IPS DF 6.9 (cell line): ENCODE measurements at regions not wholly inside any gene's neighbourhood (a gene's known extent, or its start where the extent isn't known, plus 50 kb on each side); places are given as distances from the start of the nearest gene placed in this dataset.

ENCODE experiments used
- DNase-seq: peaks from one replicate; pipeline ENCODE4 v3.0.0-alpha.2; 2013; ENCODE audit warnings: low read depth, low spot score
- H3K27ac ChIP-seq: one replicate; pipeline ENCODE4 v1.5.1; 2013; ENCODE audit warnings: low read length, control low read depth
- H3K27me3 ChIP-seq: 2 replicates; pipeline ENCODE4 v1.6.1; 2013; ENCODE audit warnings: mild to moderate bottlenecking, low read length; ENCODE audit not compliant: control insufficient read depth, insufficient read depth
- H3K36me3 ChIP-seq: 2 replicates; pipeline ENCODE4 v1.6.1; 2013; ENCODE audit warnings: low read length; ENCODE audit not compliant: control insufficient read depth, insufficient read depth
- H3K4me1 ChIP-seq: 2 replicates; pipeline ENCODE4 v1.6.1; 2013; ENCODE audit warnings: low read length; ENCODE audit not compliant: control insufficient read depth, insufficient read depth
- H3K4me3 ChIP-seq: 2 replicates; pipeline ENCODE4 v1.5.1; 2013; ENCODE audit warnings: mild to moderate bottlenecking, low read length
- H3K9me3 ChIP-seq: 2 replicates; pipeline ENCODE4 v1.6.1; 2013; ENCODE audit warnings: low read length, inconsistent platforms; ENCODE audit not compliant: control insufficient read depth, insufficient read depth
- WGBS: extraction: QIAGEN DNeasy Blood & Tissue Kit; methylation state at CpG from one replicate; pipeline ENCODE4 v1.1.7; 2013; ENCODE audit warnings: mixed read lengths, missing lambda C conversion rate; ENCODE audit not compliant: insufficient read length, insufficient coverage; 5-methylcytosine and 5-hydroxymethylcytosine counted together

DNA sequence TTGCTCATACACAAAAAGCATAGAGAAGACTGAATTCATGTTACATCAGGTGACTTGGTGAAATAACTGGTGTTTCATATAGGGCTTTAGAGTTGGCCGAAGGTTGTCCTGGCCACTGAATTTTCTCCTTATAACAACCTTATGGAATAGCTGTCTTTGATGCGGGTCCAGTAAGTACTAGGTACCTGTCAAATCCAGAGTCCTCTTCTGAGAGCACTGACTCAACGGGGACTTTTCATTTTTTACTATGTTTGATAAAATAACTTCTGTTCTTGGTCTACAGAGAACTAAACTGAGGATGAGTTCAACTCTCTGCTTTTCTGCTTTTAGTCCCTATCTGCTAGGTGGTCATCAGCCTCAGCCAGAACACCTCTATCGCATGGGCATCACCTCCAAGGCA lies 76.1 kb upstream of the JAK1 start:
- Histone ChIP-seq H3K36me3 (no peaks in the 10 kb centered on the region), H3K4me3 (no peak overlapping the region), H3K9me3 (no peaks in the 10 kb centered on the region), H3K4me1 (no peaks in the 10 kb centered on the region), H3K27ac (no peak overlapping the region), H3K27me3 (no peaks in the 10 kb centered on the region)
- DNase-seq = no peak
- WGBS = no CpG with 5 or more reads among the region's 4 CpGs

DNA sequence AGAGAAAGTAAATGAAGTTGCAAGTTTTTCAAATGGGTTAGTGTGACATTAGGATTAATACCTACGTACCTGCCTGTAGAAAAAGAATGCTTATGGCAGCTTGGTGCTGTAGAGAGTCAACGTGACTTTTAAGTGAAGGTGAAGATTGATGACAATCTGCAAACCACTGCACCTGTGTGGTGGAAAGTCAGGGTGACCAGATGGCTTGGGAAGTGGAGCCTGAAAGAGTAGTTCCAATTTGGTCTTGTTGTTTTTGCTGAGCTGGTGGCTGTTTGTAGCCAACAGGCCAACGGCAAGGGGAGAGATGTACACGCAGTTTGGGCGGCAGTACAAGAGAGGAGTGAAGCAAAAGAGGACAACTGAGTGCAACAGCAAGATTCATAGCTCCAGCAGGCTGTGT lies 78.1 kb upstream of the JAK1 start:
- Histone ChIP-seq H3K27ac (no peak overlapping the region), H3K4me3 (no peak overlapping the region), H3K4me1 (no peaks in the 10 kb centered on the region), H3K27me3 (no peaks in the 10 kb centered on the region), H3K36me3 (no peaks in the 10 kb centered on the region), H3K9me3 (no peaks in the 10 kb centered on the region)
- no CpG with 5 or more reads among the region's 5 CpGs for WGBS
- DNase-seq = no peak

DNA sequence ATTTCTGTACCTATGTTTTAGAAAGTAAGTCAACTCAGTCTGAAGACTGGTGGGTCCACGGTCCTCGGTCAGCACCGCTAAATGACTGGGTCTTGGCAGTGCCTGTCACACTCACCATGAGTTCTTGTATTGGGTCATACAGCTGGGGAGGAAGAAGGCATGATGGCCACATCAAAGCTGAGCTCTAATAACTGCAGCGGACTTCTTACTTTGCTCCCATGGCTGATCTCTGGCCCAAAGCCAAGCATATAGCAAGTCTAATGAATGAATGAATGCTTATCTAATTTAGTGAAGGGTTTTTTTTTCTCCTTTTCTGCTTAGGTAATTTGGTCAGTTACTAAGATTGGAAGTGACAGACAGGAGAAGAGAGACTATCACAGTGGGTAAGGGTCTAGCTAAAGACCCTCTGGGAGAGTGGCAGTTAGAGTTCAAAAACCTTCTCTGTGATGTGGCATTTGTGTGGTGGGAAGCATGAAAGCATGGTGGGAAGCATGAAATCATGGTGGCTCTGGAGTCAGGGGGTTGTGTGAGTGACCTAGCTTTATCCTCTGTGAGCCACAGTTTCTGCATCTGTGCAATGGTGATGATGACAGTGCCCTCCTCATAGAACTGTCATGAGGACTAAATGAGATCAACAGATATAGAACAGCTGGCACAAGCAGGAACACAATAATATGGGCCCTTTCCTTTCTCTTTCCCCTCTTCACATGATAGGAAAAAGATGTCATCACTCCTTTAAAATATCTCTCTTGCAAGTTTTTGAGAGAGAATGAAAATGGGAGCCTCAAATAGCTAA lies 78.9 kb upstream of the JAK1 start:
- Histone ChIP-seq H3K9me3 (no peaks in the 10 kb centered on the region), H3K4me1 (no peaks in the 10 kb centered on the region), H3K27ac (no peak overlapping the region), H3K27me3 (no peaks in the 10 kb centered on the region), H3K36me3 (no peaks in the 10 kb centered on the region), H3K4me3 (no peak overlapping the region)
- no peak for DNase-seq
- no CpG with 5 or more reads among the region's 4 CpGs for WGBS

DNA sequence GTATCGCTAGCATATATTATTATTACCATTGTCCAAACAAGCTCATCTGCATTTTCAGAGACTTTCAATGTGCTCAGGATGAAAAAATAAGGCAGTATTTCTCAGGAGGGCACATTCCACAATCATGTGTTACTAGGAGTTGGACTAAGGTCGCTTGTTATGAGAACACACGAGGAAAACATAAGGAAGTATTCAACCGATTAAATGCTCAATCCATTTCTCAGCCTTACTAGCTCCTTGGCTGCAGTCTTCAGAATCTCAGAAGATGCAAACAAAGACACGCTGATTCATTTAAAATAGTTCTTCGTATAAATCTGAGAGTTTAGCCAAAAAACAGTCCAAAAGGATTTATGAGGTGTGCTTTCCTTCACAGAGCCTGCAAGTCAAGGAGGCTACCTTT lies 82.0 kb upstream of the JAK1 start:
- no peaks in the 10 kb centered on the region for H3K4me1 ChIP-seq

DNA sequence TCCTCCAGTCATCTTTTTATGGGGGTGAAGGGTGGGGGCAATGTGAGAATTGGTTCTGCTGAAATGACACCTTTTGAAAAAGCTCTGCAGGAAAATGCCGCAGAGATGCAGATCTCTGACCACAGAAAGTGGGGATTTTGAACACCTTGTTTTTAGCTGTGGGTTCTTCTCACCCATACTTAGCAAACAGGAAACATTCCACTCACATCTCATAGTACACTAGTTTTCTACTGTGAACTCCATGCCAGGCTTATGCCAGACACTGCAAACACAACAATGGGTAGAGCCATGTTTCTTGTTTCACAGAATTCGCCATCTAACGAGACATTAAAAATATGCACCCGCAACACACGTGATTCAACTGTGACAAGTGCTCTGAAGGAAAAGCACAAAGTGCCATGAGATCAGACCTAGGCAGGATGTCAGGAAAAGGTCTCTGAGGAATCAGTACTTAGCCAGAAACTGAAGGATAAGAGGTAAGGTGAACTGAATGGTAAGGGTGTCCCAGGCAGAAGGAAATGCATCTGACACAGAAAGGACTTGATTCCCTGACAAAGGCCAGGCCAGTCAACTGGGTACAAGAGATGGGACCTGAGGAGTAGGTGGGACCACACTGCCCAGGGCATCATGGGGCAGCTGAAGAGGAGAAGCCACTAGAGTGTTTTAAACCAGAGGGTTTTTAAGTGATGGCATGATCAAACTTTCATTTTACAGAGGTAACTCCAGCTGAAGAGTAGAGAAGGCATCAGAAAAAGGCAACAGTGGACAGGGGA lies 83.8 kb upstream of the JAK1 start:
- DNase-seq = no peak
- Histone ChIP-seq H3K27ac (no peak overlapping the region), H3K27me3 (no peaks in the 10 kb centered on the region), H3K36me3 (no peaks in the 10 kb centered on the region), H3K4me1 (no peaks in the 10 kb centered on the region), H3K4me3 (no peak overlapping the region), H3K9me3 (no peaks in the 10 kb centered on the region)
- WGBS = no CpG with 5 or more reads among the region's 5 CpGs

More for the DNA sequence above, 82.0 kb upstream of the JAK1 start:
- H3K9me3 ChIP-seq = no peaks in the 10 kb centered on the region
- WGBS = no CpG with 5 or more reads among the region's 6 CpGs
- no peaks in the 10 kb centered on the region for H3K27me3 ChIP-seq
- no peak overlapping the region for H3K4me3 ChIP-seq
- H3K36me3 ChIP-seq = no peaks in the 10 kb centered on the region
- H3K27ac ChIP-seq = no peak overlapping the region
- no peak for DNase-seq

DNA sequence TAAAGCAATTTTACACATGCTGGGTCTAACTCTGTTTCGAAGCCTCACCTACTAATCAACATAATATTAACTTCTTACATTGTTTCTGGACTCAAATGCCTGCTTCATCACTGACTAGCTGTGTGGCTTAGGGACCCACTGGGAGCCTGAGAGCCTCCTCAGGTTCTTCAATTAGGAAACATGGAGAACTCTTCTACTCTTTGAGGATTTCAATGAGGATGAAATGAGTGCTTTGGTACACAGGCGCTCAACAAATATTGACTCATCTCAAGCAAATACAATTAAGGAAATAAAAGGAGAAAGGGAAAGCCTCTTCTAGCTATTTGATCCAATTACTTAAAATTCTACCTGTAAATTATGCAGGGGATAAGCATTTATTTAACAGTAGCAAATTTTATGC lies 84.4 kb upstream of the JAK1 start:
- Histone ChIP-seq H3K36me3 (0 out of 2 replicates have a peak, but pooled peaks cover 3% of the 10 kb centered on the region), H3K9me3 (no peaks in the 10 kb centered on the region), H3K27me3 (no peaks in the 10 kb centered on the region), H3K27ac (no peak overlapping the region), H3K4me3 (no peak overlapping the region), H3K4me1 (no peaks in the 10 kb centered on the region)
- no CpG with 5 or more reads among the region's 2 CpGs for WGBS
- no peak for DNase-seq

DNA sequence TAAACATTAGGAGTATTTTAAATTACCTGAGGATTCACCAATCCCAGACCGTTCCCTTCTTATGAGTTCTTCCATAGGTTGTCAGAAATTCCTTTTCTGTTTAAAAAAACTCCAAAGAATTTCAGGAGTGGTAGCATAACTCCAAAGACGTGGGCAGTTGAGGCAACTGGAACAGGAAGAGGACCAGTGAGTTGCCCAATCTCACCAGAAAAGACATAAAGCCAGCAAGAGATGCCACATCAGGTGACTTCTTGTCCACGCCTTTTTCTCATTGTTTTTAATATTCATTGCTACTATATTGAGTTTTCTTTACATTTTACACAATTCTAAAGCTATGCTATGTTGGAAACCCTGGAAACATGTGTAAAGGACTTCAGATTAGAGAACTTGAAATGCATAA lies 88.1 kb upstream of the JAK1 start:
- Histone ChIP-seq H3K36me3 (peaks cover 3% of the 10 kb centered on the region; the same call in 1 of the 2 replicates), H3K27me3 (no peaks in the 10 kb centered on the region), H3K4me1 (no peaks in the 10 kb centered on the region), H3K27ac (no peak overlapping the region), H3K9me3 (no peaks in the 10 kb centered on the region), H3K4me3 (no peak overlapping the region)
- no CpG with 5 or more reads among the region's 3 CpGs for WGBS
- DNase-seq = no peak

DNA sequence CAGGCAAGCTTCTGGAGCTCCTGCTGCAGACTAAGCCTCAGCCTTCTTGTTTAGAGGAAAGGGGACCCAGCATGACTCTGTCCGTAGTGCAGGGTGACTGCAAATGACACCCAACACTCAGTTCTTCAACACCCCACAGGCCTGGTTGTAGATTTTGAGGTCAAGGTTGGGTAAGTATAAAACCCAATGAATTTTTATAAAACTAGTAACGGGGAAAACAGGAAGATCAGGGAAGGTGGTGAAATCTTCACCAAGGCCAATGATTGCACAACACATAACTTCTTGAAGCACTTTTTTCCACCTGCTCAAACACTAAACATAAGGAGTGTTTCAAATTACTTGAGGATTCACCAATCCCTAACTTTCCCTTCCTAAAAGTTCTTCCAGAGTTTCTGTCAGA lies 89.4 kb upstream of the JAK1 start:
- no peak overlapping the region for H3K4me3 ChIP-seq
- no peaks in the 10 kb centered on the region for H3K4me1 ChIP-seq
- H3K27me3 ChIP-seq = no peaks in the 10 kb centered on the region
- WGBS = no CpG with 5 or more reads among the region's 2 CpGs
- no peaks in the 10 kb centered on the region for H3K9me3 ChIP-seq
- no peak for DNase-seq
- peaks cover 3% of the 10 kb centered on the region; the same call in 1 of the 2 replicates for H3K36me3 ChIP-seq
- H3K27ac ChIP-seq = no peak overlapping the region

DNA sequence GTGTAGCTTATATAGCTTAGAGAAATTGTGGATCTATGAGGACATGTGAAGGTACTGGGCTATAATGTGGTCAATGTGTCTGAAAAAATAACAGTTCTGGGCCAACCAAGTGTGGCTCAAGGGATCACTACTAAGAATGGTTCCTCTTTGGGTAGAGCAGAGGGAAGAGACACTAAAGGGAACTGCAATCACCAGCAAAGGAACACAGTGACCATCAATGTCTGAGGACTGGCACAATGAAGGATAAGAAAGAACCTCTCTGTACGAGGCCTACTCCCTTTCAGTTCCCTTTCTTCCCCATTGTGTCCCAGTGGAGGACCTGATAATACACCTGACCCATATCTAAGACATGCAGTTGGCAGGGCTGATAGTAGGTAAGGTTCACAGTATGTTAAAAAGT lies 89.9 kb upstream of the JAK1 start:
- Histone ChIP-seq H3K36me3 (peaks cover 3% of the 10 kb centered on the region; the same call in 1 of the 2 replicates), H3K4me3 (no peak overlapping the region), H3K27ac (no peak overlapping the region), H3K4me1 (no peaks in the 10 kb centered on the region), H3K27me3 (no peaks in the 10 kb centered on the region), H3K9me3 (no peaks in the 10 kb centered on the region)
- DNase-seq = no peak
- WGBS = no CpG with 5 or more reads among the region's 1 CpG

DNA sequence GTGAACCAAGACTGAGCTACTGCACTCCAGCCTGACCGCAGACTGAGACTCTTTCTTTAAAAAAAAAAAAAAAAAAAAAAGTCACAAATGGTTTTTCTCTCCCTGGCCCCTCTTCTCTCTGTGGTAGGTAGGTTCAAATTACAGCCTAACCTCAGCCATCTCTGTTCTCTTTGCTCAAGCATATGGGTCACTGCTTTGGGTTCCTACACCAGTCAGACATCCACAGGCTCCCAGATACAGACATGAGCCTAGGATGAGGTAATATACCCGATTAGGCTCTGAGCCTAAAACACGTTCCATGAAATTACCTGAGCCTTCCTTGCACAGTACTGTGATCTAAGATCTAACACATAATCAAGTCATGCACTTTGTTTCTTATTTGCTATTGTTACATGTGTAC lies 90.5 kb upstream of the JAK1 start:
- H3K36me3 ChIP-seq = peaks cover 3% of the 10 kb centered on the region; the same call in 1 of the 2 replicates
- no peak overlapping the region for H3K27ac ChIP-seq
- no peak overlapping the region for H3K4me3 ChIP-seq
- no peaks in the 10 kb centered on the region for H3K4me1 ChIP-seq
- no CpG with 5 or more reads among the region's 3 CpGs for WGBS
- no peaks in the 10 kb centered on the region for H3K27me3 ChIP-seq
- DNase-seq = no peak
- H3K9me3 ChIP-seq = no peaks in the 10 kb centered on the region
